ENCODE measurements at regions not wholly inside any gene's neighbourhood (a gene's known extent, or its start where the extent isn't known, plus 50 kb on each side); places are given as distances from the start of the nearest gene placed in this dataset.
"Not testable (repeated sequence)": the region's sequence is repeated elsewhere in the genome, so short reads cannot be mapped to it uniquely, and the experiment has no call there.

GRCh38 chr5:163696579-163696887, 191.1 kb downstream of the MAT2B start:
- no peak for DNase-seq (ENCODE audit: low spot score)

GRCh38 chr5:163706053-163706771, 200.8 kb downstream of the MAT2B start:
- DNase-seq (ENCODE audit: low spot score): no peak

GRCh38 chr5:163712011-163712410, 206.6 kb downstream of the MAT2B start:
- no peak for DNase-seq (ENCODE audit: low spot score)

- no peak for DNase-seq (ENCODE audit: low spot score)
Observed at GRCh38 chr5:163718272-163718671, 212.9 kb downstream of the MAT2B start.

GRCh38 chr5:163724305-163724704, 218.9 kb downstream of the MAT2B start:
- no peak for DNase-seq (ENCODE audit: low spot score)

GRCh38 chr5:163727028-163727427, 221.6 kb downstream of the MAT2B start:
- DNase-seq (ENCODE audit: low spot score): no peak

- DNase-seq (ENCODE audit: low spot score): no peak
Observed at GRCh38 chr5:163730206-163730756, 224.9 kb downstream of the MAT2B start.

- DNase-seq (ENCODE audit: low spot score): no peak
Observed at GRCh38 chr5:163731256-163731655, 225.8 kb downstream of the MAT2B start.

- DNase-seq (ENCODE audit: low spot score): no peak
Observed at GRCh38 chr5:163735069-163735468, 229.7 kb downstream of the MAT2B start.

GRCh38 chr5:163747586-163747985, 242.2 kb downstream of the MAT2B start:
- no peak for DNase-seq (ENCODE audit: low spot score)

GRCh38 chr5:163748934-163749333, 243.5 kb downstream of the MAT2B start:
- DNase-seq (ENCODE audit: low spot score): no peak

GRCh38 chr5:163750415-163750814, 245.0 kb downstream of the MAT2B start:
- not testable (repeated sequence) for DNase-seq (ENCODE audit: low spot score)

- no peak for DNase-seq (ENCODE audit: low spot score)
Observed at GRCh38 chr5:163755505-163755904, 250.1 kb downstream of the MAT2B start.

GRCh38 chr5:163756170-163756569, 250.8 kb downstream of the MAT2B start:
- no peak for DNase-seq (ENCODE audit: low spot score)

- DNase-seq (ENCODE audit: low spot score): no peak
Observed at GRCh38 chr5:163757344-163757743, 251.9 kb downstream of the MAT2B start.

GRCh38 chr5:163758283-163758711, 252.9 kb downstream of the MAT2B start:
- no peak for DNase-seq (ENCODE audit: low spot score)

GRCh38 chr5:163759000-163759704, 253.7 kb downstream of the MAT2B start:
- no peak for DNase-seq (ENCODE audit: low spot score)

- no peak for DNase-seq (ENCODE audit: low spot score)
Observed at GRCh38 chr5:163760498-163760897, 255.1 kb downstream of the MAT2B start.

- no peak for DNase-seq (ENCODE audit: low spot score)
Observed at GRCh38 chr5:163766936-163767670, 261.7 kb downstream of the MAT2B start.

GRCh38 chr5:163770625-163771024, 265.2 kb downstream of the MAT2B start:
- no peak for DNase-seq (ENCODE audit: low spot score)

GRCh38 chr5:163772241-163772640, 266.8 kb downstream of the MAT2B start:
- no peak for DNase-seq (ENCODE audit: low spot score)

- DNase-seq (ENCODE audit: low spot score): no peak
Observed at GRCh38 chr5:163772644-163773043, 267.2 kb downstream of the MAT2B start.

- DNase-seq (ENCODE audit: low spot score): no peak
Observed at GRCh38 chr5:163773226-163773625, 267.8 kb downstream of the MAT2B start.

Measured in COLO829 (cell line).